AG09319 (cell line): ENCODE measurements at regions not wholly inside any gene's neighbourhood (a gene's known extent, or its start where the extent isn't known, plus 50 kb on each side); places are given as distances from the start of the nearest gene placed in this dataset.

Source experiments
- DNase-seq: peaks from one replicate; pipeline ENCODE4 v3.0.0-alpha.2; 2010; ENCODE audit warnings: low read depth; ENCODE audit errors: extremely low read depth
- TF ChIP-seq, protein P1 (sequence below): IDR thresholded peaks from 2 replicates; pipeline ENCODE4 v1.5.1; 2011; ENCODE audit warnings: low read depth, mild to moderate bottlenecking, inconsistent platforms, low read length, moderate library complexity

DNA sequence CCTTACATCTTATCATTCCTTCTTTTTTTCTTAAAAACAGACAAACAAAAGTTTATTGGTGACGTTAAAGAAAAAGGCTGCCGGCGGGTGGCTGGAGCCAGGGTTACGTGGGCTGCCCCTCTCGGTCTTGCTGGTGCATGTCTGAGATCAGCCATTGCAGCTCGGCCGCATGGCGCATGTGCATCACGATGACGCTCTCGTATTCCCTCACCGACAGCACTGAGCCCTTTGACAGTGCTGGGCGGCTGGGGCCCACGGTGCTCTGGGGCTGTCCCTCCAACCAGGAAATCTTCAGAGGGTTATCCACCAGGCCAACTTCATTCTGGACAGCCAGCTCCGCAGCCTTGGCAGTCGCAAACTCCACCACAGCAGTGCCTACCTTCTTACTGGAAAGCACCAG lies 1081.8 kb upstream of the TMEFF2 start:
- TF ChIP-seq, protein P1, sequence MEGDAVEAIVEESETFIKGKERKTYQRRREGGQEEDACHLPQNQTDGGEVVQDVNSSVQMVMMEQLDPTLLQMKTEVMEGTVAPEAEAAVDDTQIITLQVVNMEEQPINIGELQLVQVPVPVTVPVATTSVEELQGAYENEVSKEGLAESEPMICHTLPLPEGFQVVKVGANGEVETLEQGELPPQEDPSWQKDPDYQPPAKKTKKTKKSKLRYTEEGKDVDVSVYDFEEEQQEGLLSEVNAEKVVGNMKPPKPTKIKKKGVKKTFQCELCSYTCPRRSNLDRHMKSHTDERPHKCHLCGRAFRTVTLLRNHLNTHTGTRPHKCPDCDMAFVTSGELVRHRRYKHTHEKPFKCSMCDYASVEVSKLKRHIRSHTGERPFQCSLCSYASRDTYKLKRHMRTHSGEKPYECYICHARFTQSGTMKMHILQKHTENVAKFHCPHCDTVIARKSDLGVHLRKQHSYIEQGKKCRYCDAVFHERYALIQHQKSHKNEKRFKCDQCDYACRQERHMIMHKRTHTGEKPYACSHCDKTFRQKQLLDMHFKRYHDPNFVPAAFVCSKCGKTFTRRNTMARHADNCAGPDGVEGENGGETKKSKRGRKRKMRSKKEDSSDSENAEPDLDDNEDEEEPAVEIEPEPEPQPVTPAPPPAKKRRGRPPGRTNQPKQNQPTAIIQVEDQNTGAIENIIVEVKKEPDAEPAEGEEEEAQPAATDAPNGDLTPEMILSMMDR, result no peak
- no peak for DNase-seq

DNA sequence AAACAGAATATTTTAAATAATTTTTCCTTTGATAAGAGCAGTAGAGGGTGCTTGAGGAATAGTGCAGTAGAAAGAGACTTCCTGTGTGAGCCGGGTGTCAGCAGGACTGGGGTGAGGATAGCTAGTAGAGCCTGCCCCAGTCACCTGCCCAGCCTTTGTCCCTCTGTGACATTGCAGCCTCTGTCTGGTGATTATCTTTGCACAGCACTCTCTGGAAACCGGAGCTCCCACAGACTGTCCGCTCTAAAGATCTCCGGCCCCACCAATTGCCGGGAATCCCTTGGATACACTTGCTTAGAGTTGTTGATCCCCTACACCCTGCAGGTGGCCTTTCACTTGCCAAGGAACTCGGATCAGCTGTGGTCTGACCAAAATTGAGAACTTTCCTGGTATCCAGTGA lies 1081.3 kb upstream of the TMEFF2 start:
- DNase-seq, result no peak
- TF ChIP-seq, protein P1, result no peak

DNA sequence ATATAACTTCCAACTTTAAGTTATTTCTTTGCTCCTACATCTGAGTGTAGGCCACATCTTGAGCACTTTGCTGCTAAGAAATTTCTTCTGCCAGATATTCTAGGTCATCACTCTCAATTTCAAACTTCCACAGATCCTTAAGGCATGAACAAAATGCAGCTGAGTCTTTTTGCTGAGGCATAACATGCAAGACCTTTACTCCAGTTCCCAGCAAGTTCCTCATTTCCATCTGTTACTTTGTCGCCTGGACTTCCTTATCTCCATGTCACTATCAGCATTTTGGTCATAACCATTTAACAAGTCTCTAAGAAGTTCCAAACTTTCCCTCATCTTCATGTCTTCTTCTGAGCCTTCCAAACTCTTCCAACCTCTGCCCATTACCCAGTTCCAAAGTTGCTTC lies 1077.3 kb upstream of the TMEFF2 start:
- TF ChIP-seq, protein P1, result no peak
- no peak for DNase-seq

DNA sequence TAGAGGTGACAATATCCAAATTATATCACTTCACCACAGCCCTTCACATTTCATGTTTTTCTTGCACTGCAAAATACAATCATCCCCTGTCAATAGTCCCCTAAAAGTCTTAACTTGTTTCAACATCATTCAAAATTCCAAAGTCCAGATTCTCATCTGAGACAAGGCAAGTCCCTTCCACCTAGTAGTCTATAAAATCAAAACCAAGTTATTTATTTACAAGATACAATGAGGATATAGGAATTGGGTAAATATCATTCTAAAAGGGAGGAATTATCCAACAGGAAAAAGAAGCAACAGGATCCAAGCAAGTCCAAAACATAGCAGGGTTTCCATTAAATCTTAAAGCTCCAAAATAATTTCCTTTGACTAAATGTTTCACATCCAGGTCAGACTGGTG lies 1076.1 kb upstream of the TMEFF2 start:
- no peak for DNase-seq
- TF ChIP-seq, protein P1, result no peak

DNA sequence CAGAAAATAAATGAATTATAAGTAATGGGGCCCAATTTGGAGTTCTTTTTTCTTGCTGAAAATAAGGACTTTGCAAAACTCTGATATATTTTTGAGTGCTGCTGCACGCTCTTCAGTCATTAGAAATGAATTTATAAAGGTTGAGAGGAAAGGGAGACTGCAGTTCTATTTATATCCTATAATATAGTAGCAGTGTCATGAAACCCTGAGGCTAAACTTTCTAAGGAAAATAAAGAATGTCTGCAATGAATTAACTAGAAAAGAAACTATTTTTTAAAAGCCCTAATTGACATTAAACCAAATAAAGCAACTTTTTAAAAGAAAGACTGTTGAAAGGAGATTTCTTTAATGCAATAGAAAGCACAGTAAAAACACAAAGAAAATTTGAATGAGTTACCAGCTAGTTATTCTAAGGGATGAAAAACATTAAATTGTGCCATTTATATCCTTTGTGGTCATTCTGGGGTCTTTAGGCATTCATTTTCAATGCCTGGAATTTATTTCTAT lies 1072.8 kb upstream of the TMEFF2 start:
- DNase-seq, result no peak
- TF ChIP-seq, protein P1, result no peak

DNA sequence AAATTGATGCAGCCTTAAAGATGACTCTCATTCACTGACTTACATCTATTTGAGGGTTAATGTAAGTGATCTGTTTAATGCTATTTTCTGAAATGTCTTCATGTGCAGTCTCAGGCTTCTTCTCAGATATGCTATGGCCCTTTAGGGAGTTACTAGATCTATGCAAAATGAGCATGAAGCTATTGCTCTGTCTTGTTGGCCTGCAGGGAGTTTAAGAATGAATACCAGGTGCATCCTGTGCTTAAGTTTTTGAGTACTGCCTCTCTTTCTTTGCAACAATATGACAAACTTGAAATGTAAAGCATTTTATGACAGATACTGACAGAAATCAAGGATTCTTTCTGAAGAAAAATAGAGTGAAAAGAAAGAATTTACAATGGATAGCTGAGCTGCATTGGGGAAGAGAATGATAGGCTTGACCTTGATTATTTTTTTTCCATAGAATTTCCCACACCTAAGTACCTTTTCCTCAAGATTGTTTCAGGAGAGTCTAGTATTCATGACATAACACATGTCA lies 1058.3 kb upstream of the TMEFF2 start:
- TF ChIP-seq, protein P1, result no peak
- DNase-seq, result no peak

DNA sequence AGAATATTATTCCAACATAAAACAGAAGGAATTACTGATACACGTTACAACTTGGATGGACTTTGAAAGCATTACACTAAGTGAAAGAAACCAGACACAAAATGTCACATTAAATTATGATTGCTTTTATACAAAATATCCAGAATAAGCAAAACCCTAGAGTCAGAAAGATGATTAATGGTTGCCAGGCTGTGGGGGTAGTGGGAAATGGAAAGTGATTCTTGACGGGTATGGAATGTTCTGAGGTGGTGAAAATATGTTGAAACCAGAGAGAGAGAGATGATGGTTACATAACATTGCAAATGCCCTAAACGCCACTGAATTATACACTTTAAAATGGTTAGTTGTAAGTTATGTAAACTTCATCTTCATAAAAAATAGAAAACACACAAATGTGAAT lies 1057.2 kb upstream of the TMEFF2 start:
- DNase-seq, result no peak
- TF ChIP-seq, protein P1, result no peak
